Transverse colon (tissue), 4 donors: ENCODE measurements at regions not wholly inside any gene's neighbourhood (a gene's known extent, or its start where the extent isn't known, plus 50 kb on each side); places are given as distances from the start of the nearest gene placed in this dataset.

Experiments used
- POLR2AphosphoS5 ChIP-seq, 3 donors: sonication (generic); formaldehyde crosslinking; IDR thresholded peaks; one replicate each; pipeline ENCODE4 v1.6.1; 2016; ENCODE audit warnings: antibody characterized with exemption in 3 of 3
- TF ChIP-seq, protein P1 (sequence below), 5 experiments: fragments of 200-600 bp in 3 of 5; fragments of 450-650 bp in 2 of 5; sonication (generic) in 3 of 5; IDR thresholded peaks; 1 replicate in 2 of 5; 2 replicates in 3 of 5; pipeline ENCODE4 v1.5.1; 2016 to 2017; ENCODE audit warnings: antibody characterized with exemption in 5 of 5, inconsistent platforms in 3 of 5, mild to moderate bottlenecking in 2 of 5, moderate library complexity in 1 of 5

DNA sequence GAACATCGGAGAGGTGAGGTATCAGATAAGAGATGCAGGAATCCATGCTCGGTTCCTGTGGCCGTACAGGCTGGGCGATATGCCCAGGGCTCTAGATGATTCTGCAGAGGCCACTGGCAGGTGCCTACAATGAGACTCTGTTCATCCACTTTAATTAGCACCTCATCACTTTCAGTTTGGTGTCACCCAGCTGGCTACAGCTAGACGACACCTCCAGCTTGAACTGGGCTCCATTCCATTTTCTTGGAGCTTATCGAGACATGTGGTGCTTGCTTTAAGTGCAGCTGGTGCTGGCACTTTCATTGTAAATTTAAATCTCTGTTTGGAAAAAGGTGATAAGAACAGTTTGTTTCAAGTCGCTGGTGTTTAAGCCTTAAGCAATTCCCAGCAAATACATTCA lies 322.5 kb upstream of the ADGRL2 start:
- TF ChIP-seq POLR2AphosphoS5 (IDR thresholded peaks at IDR 0.05), result no peak
- TF ChIP-seq, protein P1, sequence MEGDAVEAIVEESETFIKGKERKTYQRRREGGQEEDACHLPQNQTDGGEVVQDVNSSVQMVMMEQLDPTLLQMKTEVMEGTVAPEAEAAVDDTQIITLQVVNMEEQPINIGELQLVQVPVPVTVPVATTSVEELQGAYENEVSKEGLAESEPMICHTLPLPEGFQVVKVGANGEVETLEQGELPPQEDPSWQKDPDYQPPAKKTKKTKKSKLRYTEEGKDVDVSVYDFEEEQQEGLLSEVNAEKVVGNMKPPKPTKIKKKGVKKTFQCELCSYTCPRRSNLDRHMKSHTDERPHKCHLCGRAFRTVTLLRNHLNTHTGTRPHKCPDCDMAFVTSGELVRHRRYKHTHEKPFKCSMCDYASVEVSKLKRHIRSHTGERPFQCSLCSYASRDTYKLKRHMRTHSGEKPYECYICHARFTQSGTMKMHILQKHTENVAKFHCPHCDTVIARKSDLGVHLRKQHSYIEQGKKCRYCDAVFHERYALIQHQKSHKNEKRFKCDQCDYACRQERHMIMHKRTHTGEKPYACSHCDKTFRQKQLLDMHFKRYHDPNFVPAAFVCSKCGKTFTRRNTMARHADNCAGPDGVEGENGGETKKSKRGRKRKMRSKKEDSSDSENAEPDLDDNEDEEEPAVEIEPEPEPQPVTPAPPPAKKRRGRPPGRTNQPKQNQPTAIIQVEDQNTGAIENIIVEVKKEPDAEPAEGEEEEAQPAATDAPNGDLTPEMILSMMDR (IDR thresholded peaks at IDR 0.05), result no peak
